ENCODE measurements at regions not wholly inside any gene's neighbourhood (a gene's known extent, or its start where the extent isn't known, plus 50 kb on each side); places are given as distances from the start of the nearest gene placed in this dataset.

GRCh38 chr10:31656851-31657433, 271.7 kb downstream of the ARHGAP12 start:
- TF ChIP-seq CTCF (IDR thresholded peaks at IDR 0.05; ENCODE audit: low read depth, low read length, poor library complexity, severe bottlenecking) (no peak), EZH2phosphoT487 (IDR thresholded peaks at IDR 0.05; ENCODE audit: borderline replicate concordance, low read length) (no peak)
